ACHN (cell line): ENCODE measurements at regions not wholly inside any gene's neighbourhood (a gene's known extent, or its start where the extent isn't known, plus 50 kb on each side); places are given as distances from the start of the nearest gene placed in this dataset.

Experiments
- DNase-seq: peaks from one replicate; pipeline ENCODE4 v3.0.0-alpha.2; 2015
- in situ Hi-C: cut with HindIII; loops from 2 replicates; pipeline ENCODE4 v1.10.0; 2017; ENCODE audit warnings: low sequenced_read_pairs, low pct_ligation_motif_present, low pct_unique_long_range_greater_than_20kb

DNA sequence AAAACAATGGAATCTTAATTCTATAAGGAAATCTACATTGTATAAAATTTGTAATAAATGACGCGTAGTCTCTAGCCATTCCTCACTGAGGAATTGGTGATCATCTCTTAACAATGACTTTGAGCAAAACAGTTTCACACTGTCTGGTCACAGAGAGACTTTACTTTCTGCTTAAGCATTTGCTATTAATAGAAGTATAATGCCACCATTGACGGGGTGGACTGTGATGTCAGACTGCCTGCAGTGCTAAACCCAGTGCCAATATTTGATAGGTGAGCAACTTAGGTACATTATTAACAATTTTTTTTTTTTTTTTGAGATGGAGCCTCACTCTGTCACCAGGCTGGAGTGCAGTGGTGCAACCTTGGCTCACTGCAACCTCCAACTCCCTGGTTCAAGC lies 494.9 kb upstream of the ADAMTS9 start:
- no peak for DNase-seq
- in situ Hi-C loops: no loop called here

DNA sequence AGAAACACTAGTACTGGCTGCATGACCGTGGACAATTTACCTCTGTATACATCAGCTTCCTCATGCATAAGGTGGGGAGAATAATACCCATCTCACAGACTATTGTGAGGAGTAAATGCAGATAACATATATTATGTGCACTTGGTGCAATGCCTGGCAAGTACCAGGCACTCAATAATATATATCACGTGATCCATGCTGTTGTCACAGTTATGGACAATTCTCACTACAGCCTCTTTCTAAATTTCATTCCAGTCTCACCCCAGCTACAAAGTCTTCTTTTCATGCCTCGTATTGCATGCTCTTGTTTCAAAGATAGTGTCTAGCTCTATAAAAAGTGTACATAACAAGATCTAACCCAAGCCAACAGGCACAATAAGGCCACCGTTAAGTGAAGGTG lies 494.3 kb upstream of the ADAMTS9 start:
- no peak for DNase-seq

DNA sequence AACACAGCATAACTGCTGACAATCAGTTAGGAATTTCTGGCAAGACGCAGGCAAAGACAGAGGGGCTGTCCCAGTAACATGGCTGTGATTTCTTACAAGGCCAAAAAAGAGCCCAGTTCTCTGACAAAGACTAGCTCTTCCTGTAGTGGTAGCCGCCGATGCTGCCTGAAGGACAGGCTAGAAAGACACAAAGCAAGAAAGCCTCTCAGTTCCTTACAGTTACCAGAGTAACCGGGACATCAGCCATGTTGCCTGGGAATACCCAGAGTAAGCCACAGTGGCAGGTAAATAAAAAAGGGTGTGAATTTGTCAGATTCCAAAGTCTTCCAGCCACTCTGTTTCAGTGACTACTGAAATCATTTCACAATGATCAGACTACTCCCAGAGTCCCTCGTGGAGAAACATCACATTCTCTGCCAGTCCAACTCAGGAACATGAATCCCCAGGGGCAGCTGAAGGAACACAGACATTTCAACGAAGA lies 493.6 kb upstream of the ADAMTS9 start:
- no peak for DNase-seq

More for the DNA sequence above, 494.3 kb upstream of the ADAMTS9 start:
- in situ Hi-C loops: no loop called here

DNA sequence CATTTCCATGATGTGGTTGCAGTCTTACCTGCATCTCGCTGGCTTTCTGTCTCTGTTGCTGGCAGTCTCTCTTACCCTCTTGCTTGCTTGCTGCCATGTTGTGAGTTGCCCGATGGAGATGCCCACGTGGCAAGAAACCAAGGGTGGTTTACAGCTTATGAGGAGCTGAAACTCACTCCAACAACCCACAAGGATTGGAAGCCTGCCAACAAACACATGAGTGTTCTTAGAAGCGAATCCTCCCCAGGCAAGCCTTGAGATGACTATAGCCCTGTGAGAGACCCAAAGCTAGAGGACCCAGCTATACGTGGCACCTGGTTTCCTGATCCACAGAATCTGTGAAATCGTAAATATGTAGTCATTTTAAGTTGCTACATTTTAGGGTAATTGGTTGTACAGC lies 490.9 kb upstream of the ADAMTS9 start:
- in situ Hi-C loops: no loop called here
- DNase-seq: no peak

More for the DNA sequence above, 493.6 kb upstream of the ADAMTS9 start:
- in situ Hi-C loops: no loop called here

DNA sequence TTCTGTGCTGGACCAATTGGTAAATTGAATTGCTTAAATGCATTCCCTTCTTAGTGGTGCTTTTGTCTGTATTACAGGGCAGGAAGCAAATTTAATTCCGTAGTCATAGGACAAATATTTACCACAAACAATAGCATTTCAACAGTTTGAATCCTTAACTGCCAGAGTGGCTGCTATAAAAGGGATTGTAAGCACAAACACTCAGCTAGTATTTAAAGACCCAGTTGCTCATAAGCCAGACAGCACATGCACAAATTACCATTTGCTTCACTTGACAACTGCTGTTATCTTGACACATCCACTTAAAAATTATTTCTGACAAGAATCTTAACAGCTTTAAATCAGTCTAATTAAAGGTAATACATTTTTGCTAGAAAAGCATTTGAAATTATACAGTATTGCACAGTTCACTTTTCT lies 490.2 kb upstream of the ADAMTS9 start:
- in situ Hi-C loops: no loop called here
- DNase-seq: no peak

DNA sequence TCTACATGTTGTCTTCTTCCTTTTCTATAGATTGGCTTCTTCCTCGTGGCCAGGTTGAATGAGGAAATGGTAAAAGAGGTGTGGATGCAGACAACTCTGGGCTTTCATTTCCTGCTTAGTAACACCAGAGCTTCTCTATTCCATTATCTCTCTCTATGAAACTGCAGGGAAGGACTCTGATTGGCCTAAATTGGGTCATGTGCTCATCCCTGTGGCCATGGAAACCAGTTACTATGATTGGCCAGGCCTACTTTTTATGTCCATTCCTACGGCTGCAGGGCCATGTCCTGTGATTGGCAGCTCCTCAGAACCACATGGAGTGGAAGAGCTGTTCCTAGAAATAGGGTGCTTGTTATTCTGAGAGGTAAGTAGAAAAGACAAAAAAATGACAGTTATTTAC lies 486.9 kb upstream of the ADAMTS9 start:
- no peak for DNase-seq
- in situ Hi-C loops: no loop called here

DNA sequence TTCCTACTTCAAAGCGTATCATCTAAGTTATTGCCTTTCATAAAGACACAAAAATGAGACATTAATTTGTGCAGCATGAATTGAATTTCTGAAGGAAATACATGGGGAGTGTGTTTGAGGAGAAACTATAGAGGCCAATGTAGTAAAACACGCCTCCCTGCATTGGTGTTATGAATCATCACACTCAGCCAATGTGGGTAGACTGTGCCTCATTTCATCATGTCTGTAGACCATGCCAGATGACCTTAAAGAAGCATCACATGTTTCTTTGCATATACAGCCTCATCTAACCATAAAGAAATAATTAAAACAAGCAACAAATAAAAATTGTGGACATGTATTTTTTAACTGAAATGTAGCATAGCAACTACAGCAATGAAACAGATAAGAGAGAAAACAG lies 486.0 kb upstream of the ADAMTS9 start:
- in situ Hi-C loops: no loop called here
- DNase-seq: no peak

DNA sequence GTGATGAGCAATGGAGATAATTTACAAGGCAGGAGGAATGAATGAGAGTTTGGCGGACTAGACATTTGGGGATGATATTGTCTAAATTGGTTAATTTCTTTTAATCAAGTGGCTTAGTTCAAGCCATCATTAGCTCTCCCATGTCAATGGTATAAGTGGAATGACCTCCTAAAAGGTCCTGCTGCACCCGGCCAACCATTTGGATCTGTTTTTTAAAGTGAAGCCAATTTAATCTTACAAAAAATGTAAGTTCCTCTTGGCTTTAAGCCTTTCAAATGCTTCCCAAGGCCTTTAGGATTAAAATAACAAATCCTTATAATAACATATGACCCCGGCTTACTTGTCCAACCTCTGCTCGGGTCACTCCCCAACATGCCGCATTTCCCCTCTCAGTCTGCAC lies 484.4 kb upstream of the ADAMTS9 start:
- in situ Hi-C loops: no loop called here
- DNase-seq: no peak

DNA sequence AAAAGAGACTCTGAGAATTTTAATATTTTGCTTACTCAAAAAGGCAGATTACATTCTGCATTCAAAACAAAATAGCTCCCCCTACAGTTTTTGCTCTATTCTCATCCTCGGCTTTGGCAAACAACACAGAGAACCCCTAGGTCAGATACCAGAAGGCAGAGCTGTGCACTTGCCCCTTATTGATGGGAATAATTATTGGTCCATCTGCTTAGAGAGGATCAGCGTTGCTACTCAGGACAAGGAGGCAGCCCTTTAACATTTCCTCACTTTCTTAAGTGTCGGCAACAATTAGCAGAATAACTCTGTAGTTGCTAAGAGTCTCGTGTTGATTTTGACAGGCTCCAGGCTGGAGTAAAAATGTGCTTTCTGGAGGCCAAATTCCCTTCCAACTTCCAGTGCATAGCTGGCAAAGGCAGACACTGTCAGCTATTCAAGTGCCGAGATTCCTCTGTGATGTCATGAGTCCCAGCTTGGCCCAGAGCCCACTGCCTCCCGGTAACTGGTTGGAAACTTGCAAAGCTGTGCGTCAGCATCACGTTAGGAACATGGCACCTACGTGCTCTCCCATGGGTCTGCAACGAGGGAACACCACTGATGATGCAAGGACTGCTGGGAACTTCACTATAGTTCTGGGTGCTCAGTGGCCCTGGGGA lies 482.7 kb upstream of the ADAMTS9 start:
- DNase-seq: peak; percentile 63
- in situ Hi-C loops: no loop called here

DNA sequence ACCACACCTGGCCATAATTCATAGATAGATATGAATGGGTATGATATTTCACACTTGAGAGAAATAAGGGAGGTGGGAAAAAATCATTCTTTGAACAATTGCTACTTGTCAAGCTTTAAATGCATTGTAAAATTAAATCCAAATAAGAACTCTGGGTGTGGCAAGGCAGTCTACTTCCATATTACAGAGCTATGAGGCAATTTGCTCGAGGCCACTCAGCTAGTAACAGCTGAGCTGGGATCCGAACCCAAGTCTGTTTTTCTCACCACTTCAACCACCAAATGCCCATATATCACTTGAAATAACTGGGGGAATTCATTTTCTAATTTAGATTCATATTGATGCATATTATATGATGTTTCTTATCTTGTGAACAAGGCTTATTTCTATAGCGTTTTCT lies 482.2 kb upstream of the ADAMTS9 start:
- no peak for DNase-seq
- in situ Hi-C loops: no loop called here

DNA sequence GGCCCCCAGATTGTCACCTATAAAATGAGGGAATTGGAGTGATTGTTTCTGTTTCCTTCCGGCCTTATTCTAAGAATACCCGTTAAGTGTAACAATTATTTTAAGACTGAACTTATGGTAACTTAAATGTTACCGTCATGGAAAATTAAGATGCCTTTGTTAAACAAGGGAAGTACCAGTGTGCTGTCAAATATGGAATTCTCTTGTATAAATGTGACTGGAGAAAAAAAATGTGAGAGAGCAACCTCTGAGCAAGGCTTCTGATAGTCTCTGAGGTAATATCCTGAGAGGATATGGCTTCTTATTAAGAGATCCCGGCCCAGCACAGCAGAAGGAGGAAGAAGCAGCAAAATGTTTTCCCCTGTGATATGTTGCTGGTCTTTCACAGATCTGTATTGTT lies 480.7 kb upstream of the ADAMTS9 start:
- no peak for DNase-seq
- in situ Hi-C loops: no loop called here

DNA sequence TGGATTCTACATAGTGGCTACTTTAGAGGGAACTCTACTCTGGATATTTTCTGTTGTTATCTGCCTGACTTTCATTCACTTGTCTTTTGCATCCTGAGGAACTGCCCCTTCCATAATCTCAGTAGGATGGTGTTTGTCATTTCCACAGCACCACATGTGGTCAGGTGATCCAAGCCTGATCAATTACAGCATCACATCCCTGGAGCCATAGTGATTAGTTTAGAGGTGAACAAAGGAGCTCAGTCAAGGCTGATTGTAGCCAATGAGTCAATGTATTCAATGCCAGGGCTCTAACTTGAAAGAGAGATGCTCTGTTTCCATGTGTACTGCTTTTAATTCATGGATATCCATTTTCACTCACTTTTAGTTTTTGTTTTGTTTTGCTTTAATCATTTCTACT lies 478.7 kb upstream of the ADAMTS9 start:
- in situ Hi-C loops: no loop called here
- DNase-seq: no peak

DNA sequence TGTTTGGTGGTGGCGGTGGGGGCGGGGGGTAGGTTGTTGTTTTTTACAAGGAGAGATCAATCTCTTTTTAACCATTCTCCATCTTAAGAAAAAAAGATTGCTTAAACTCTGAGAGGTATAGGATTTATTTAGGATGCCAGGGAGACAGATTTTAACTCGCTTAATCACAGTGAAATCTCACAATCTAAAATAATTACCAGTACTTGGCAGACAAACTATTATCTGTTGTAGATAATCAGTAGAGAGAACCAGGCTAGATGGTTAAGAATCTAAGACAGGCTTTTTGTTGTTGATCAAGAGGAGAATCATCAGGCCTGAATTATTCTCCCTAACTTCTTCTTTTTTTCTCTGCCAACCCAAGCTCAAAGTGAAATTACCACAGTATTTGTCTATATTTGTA lies 470.2 kb upstream of the ADAMTS9 start:
- in situ Hi-C loops: no loop called here
- DNase-seq: no peak

DNA sequence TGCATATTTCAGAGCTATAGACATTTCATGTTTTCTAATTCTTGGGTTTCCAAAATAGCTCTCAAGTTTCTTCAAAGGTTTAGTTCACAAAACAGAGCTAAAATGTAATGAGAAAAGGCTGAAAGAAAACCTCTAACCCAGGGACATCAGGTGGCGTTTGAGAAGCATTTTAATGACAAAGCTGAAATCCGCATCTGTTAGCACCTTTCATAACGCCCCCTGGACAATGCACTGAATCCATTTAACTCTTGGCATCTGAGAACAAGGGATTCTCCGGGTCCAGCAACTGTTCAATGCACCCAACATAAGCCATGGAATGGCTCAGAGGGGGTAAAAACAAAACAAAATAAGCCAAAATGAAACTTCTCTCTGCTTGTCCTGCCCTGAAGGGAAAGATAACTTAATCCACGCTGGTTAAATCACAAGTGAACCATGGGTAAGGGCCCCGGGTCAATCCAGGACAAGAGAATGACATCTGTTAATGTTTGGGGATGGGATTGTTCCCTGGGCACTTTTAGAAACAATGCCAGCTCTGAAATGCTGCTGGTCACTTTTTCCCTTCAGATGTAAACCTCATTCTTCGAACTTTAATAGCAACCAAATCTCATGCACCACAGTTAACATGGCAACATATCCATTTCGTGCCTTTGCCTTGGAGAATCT lies 466.2 kb upstream of the ADAMTS9 start:
- in situ Hi-C loops: no loop called here
- DNase-seq: no peak

DNA sequence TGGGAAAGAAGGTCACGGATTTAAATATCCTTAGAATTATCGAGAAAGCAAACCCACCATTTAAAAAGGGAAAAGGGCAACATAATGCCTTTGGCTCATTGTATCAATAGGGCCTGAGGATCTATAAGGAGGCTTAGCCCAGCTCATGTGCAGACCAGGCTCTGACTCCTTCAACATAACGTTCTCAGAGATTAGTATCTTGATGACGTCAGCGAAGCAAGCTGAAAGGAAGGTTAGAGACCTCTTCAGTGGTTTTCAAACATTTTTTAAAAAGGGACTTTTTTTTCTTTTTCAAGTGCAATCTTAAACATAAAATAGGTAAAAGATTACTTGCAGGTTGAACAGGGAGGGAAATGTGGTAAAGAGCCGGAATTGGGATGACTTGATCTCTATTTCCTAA lies 463.9 kb upstream of the ADAMTS9 start:
- no peak for DNase-seq
- in situ Hi-C loops: no loop called here

DNA sequence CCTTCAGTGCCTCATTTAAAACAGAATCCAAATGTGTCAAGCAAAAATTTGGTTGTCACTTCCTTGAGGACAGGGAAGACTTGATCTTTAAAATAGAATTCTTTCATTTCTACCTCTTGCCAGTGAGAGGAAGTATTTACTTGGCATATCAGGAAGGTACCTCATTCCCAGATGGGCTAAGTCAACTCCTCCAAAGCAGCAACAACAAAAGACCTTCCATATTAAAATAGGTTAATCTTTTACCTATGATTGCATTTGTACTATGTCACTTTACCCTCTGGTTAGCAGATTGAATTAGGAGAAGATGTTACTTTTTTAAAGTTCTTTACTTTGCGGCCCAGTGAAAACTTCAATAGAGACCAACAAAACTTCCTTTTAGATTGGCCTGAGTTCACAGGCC lies 462.1 kb upstream of the ADAMTS9 start:
- in situ Hi-C loops: no loop called here
- no peak for DNase-seq

DNA sequence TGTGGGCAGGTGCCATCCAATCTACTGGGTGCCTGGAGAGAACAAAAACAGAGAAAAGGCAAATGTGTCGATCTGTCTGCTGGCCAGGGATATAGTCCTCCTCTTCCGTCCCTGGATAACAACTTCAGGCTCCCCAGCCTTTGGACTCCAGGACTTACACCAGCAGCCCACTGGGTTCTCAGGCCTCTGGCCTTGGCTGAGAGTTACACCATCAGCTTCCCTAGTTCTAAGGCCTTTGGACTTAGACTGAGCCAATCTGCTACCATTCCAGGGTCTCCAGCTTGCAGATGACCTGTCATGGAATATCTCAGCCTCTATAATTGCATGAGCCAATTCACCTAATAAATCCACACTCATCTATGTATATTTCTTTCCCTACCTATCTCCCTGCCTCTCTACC lies 460.9 kb upstream of the ADAMTS9 start:
- DNase-seq: no peak
- in situ Hi-C loops: no loop called here

DNA sequence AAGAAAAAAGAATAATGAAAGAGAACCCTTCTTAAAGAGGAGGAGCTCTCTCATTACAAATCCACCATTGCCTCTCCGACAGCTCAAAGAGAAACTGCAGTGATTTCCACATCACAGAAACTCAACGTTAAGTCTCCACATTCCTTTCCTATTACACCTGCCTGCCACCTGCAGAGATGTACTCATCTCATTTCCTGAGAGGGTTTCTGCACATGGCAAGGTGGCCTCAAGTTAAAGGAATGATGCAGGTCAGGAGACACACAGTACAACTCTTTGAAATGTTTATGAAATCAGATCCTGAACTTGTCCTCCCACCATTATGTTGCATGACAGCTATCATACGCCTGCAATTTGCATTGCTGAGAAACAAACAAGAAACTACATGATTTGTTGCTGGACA lies 458.4 kb upstream of the ADAMTS9 start:
- DNase-seq: peak; percentile 54
- in situ Hi-C loops: no loop called here

DNA sequence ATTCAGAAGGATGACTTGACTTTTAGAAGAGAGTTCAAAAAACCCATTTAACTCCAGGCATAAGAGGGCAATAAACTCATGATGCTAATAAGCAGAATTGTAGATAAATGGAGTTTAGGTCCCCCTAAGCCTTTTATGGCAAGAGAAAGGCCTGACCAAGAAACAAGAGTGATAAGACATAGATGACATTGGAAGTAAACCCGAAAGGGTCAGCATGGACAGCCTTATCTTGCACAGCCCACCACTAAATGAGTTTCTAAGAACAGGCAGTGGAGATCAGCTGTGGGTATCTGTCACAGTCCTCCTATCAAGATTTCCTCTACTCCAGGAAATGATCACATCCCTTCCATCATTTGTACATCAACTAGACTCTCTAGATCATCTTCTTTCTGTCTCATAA lies 457.9 kb upstream of the ADAMTS9 start:
- in situ Hi-C loops: no loop called here
- DNase-seq: no peak

DNA sequence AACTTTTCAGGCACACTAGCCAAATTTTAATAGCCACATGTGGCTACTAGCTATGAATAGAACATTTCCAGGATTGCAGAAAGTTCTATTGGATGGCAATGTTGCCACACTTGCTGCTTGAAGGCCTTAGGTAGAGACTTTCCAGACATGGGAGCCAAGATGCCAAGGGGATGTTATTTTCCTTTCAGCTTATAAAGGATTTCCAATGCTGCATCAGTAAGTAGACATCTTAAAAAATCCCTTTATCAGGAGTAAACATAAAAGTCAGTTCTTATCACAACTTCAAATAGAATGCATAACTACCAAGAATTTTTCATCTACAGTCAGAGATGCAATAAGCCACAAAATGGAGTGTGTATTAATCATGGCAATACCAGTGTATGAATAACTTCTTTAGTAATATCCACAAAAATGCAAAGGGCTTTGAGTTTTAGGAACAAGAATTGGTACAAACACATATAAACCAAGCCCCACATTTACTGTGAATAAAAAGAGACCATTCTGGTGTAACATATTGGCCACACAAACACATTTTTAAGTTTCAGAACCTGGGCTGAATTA lies 457.1 kb upstream of the ADAMTS9 start:
- no peak for DNase-seq
- in situ Hi-C loops: no loop called here
